ENCODE measurements at regions not wholly inside any gene's neighbourhood (a gene's known extent, or its start where the extent isn't known, plus 50 kb on each side); places are given as distances from the start of the nearest gene placed in this dataset.

GRCh38 chr9:88056876-88057275, 81.4 kb downstream of the SPATA31C2 start:
- peak; percentile 61 for DNase-seq (ENCODE audit: low read depth)
- no peak for TF ChIP-seq CTCF (IDR thresholded peaks at IDR 0.05; ENCODE audit: insufficient read depth, low read length, poor library complexity, severe bottlenecking)
- Histone ChIP-seq H3K36me3 (ENCODE audit: control insufficient read depth, insufficient read depth, low read length) (no peaks in the 10 kb centered on the region), H3K27me3 (ENCODE audit: control insufficient read depth, insufficient read depth, low read length) (no peaks in the 10 kb centered on the region), H3K4me3 (ENCODE audit: low read depth, low read length) (no peak overlapping the region)

GRCh38 chr9:88053856-88054501, 79.6 kb upstream of the CDK20 start:
- Histone ChIP-seq H3K36me3 (ENCODE audit: control insufficient read depth, insufficient read depth, low read length) (no peaks in the 10 kb centered on the region), H3K4me3 (ENCODE audit: low read depth, low read length) (no peak overlapping the region), H3K27me3 (ENCODE audit: control insufficient read depth, insufficient read depth, low read length) (no peaks in the 10 kb centered on the region)
- TF ChIP-seq CTCF (IDR thresholded peaks at IDR 0.05; ENCODE audit: insufficient read depth, low read length, poor library complexity, severe bottlenecking): no peak
- no peak for DNase-seq (ENCODE audit: low read depth)

- no peaks in the 10 kb centered on the region for H3K36me3 ChIP-seq (ENCODE audit: control insufficient read depth, insufficient read depth, low read length)
- DNase-seq (ENCODE audit: low read depth): no peak
- H3K27me3 ChIP-seq (ENCODE audit: control insufficient read depth, insufficient read depth, low read length): no peaks in the 10 kb centered on the region
- no peak for TF ChIP-seq CTCF (IDR thresholded peaks at IDR 0.05; ENCODE audit: insufficient read depth, low read length, poor library complexity, severe bottlenecking)
- H3K4me3 ChIP-seq (ENCODE audit: low read depth, low read length): no peak overlapping the region
These were observed 78.1 kb upstream of the CDK20 start for GRCh38 chr9:88052321-88052965.

- no peak overlapping the region for H3K4me3 ChIP-seq (ENCODE audit: low read depth, low read length)
- no peaks in the 10 kb centered on the region for H3K36me3 ChIP-seq (ENCODE audit: control insufficient read depth, insufficient read depth, low read length)
- no peak for TF ChIP-seq CTCF (IDR thresholded peaks at IDR 0.05; ENCODE audit: insufficient read depth, low read length, poor library complexity, severe bottlenecking)
- DNase-seq (ENCODE audit: low read depth): no peak
- H3K27me3 ChIP-seq (ENCODE audit: control insufficient read depth, insufficient read depth, low read length): no peaks in the 10 kb centered on the region
These were observed 76.8 kb upstream of the CDK20 start for GRCh38 chr9:88051138-88051537.

GRCh38 chr9:88049677-88050307, 75.5 kb upstream of the CDK20 start:
- no peak overlapping the region for H3K4me3 ChIP-seq (ENCODE audit: low read depth, low read length)
- H3K36me3 ChIP-seq (ENCODE audit: control insufficient read depth, insufficient read depth, low read length): no peaks in the 10 kb centered on the region
- TF ChIP-seq CTCF (IDR thresholded peaks at IDR 0.05; ENCODE audit: insufficient read depth, low read length, poor library complexity, severe bottlenecking): no peak
- no peak for DNase-seq (ENCODE audit: low read depth)
- no peaks in the 10 kb centered on the region for H3K27me3 ChIP-seq (ENCODE audit: control insufficient read depth, insufficient read depth, low read length)
